DMS153 treated with DMSO at 0.1 percent for 48 hours (cell line): ENCODE measurements at regions not wholly inside any gene's neighbourhood (a gene's known extent, or its start where the extent isn't known, plus 50 kb on each side); places are given as distances from the start of the nearest gene placed in this dataset.

Source experiments
- DNase-seq: peaks from one replicate; lab custom pipeline; 2025; ENCODE audit not compliant: unreplicated experiment; lab: John Stamatoyannopoulos, UW

DNA sequence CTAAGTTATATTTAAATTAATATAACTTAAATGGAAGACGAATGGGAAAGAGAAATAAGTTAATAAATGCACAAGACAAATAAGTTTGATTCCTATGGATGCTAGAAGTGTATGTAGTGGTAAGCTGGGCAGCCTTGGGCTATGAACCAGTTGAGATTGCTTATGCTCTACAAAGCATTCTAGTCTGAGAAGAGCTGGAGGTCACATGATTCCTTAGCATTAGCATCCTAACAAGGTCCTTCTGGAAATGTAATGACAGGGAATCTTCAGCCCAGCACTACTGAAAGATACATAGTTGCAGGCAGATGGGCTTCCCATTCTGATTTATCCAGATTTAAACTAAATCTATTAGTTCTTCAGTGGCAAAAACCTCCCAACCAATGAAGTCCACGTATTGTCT is 102.3 kb upstream of the ESRRG start:
- DNase-seq, result no peak

DNA sequence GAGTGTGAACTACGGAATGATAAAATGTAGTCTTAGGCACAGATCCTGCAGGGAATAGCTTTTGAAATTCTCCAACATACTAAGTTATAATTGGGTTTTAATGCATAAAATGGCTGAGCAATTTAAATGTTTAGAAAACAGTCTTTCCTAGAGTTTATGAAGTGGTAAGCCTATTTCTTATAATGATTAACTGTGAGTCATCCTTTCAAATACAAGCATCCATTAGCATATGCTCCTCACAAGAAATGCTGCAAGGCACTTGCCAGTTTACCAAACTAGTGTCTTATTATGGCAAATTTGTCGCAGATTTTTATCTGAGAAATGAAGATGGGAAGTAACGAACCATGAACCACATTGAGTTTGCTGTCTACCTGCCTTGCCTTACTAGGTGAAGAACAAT is 101.3 kb upstream of the ESRRG start:
- DNase-seq, result no peak

DNA sequence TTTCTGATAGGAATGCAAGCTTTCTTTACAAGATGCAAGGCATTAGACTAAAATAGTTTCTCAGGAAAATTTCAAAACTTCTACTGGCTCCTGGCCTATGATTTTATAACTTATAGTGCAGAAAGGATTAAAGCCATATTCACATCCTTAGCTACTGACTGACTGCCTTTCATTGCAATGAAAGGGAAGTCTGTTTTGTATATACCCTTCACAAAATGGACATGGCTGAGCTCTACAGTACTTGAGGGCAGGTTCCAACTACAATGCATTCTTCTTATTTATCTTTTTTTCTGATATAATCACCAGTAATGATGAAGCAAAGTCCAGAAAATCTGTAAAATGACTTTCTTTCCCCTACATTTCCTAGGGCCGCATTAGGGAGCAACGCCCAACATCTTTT is 100.5 kb upstream of the ESRRG start:
- no peak for DNase-seq

DNA sequence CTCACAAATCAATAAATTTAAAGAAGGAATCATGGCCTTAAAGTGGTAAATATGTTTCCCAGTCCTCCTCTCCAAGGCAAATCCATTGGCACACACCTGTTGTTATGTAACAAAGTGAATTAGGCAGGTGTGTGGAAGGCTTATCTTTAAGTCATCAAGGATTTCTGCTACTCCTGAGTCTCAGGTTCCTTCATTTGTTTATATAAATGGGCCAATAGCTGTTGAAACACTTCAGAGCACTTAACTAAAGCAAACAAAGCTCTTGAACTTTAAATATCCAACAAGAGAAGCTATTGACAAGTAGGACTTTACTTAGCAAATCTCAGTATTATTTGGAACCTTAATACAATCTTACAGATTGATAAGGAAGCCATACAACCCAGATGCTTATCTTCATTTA is 99.3 kb upstream of the ESRRG start:
- peak; percentile 59 for DNase-seq

DNA sequence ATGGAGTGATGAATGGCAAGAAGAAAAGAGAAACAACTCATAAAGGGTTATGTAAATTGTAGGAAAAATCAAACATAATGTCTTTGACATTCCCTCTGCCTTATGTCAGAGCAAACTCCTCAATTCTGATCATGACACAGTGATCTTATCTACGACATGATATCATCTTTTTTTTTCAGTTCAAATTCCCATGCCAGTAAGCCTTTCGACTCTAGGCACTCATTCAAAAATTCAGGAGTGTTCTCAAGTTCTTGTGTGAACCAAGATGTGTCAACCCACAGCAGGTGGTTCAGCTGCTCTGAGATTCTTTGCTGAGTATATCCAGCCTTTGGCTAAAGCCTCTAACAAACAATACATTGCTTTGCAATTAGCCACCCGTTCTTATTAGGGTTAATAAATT is 97.1 kb upstream of the ESRRG start:
- DNase-seq, result no peak

DNA sequence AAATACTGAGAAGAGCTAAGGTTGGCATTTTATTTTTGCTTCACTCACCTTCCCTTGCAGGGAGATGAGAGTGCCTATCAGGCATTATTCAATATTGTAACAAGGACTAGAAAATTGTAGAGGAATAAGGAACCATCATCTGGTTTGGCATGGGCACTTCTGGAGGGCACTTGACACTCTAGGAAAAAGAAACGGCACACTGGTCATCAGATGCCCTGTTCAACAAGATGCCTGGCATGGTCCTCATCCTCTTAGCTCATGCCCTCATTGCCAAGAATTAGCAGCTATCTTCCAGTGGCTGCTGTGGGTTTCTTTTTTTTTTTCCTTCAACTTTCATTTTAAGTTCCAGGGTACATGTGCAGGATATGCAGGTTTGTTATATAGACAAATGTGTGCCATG is 95.1 kb upstream of the ESRRG start:
- DNase-seq, result no peak

DNA sequence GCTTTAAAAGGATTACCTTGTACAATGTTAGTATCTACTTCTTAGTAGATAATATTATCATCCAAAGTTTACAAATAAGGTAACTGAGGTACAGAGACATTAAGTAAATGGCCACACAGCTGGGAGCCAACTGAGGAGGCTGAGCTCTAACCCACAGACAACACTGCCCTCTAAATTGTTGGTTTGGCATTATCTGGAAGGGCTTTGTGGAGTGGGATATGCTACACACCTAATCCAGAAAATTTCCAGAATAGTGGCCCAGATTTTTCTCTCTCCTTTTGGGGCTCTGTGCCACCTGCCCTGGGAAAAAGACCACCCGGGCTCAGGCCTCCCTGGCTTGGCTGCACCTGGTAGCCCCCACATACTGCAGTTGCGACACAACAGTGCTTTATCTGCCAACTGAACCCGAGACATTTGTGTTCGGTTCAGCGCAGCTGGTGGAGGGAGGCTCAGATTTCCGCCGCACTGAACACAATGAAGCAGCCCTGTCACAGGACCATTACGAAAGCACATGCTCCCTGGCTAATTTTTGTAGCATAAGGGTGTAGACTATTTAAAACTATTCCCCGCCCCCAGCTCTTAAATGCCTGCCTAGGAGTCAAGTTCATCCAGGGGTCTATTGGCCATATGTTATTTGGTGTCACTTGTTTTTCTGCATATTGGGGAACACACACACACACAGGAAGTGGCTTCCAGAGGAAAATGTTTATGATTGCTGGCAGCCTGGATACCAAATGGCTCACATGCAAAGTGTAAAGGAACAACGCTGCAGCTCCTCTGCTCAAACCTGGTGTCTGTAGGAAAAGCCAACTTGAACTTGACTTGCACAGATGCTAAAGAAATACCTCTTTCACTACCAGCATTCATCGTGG is 92.3 kb upstream of the ESRRG start:
- DNase-seq, result peak; percentile 89

DNA sequence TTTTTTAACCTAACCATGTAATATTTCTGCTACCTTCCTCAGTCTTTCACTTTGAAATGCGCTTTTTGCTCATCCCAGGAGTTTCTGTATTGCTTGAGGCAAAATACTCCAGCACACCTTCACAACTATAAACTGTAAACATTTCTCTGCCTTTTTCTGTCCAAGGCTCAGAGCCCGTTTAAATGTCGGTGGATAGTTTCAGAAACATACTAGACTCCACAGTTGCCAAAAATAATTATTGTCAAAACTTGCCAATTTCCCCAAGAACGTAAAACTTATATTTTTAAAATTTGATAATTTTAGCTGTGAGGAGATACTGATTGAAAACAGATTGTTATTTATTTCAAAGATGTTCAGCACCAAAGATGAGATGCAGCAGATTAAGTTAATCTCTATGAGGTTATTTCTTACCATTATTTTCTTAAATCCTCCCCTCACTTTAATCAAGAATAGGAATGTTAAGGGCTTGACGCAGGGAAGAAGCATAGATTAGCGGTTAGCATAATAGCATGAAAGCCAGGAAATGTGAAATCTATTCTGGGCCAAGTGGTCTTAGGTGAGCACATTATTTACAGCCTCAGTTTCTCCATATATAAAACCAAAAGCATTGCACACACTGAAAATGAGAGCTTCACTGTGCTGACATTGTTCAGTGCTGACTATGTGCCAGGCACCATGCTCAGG is 91.5 kb upstream of the ESRRG start:
- DNase-seq, result no peak

DNA sequence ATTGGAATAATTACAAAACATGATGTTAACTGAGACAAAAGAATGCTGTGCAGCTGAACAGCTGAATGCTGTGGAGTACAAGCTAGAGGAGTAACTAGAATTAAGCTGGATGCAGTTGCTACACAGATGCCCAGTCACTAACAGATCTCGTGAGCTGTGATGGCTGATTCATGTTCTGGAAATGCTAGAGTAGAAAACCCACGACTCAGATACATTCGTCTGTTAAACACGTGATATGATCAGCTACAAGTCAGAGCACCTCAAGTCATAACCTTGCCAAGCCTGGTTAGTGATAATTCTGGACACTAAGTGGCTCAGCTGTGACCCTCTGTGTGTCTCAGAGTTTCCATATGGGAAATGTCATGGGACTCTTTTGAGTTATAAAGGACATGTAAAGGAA is 89.7 kb upstream of the ESRRG start:
- no peak for DNase-seq

DNA sequence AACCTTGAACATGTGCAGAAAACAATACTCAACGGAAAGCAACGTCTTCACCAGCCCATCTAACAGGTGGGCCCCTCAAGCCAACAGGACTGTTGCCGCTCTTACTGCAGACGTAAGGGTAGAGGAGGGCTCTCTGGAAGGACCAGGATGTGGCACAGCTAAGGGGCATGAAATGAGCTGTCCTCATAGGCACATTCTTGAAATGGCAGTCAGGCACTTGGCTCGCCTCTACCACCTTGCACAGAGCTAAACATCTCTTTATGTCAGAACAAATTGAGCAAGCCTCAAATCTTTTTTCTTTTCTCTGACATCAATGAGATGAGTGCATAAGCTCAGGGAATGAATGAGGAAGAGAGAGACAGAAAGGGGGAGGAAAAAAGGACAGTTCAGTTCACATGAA is 86.4 kb upstream of the ESRRG start:
- no peak for DNase-seq

DNA sequence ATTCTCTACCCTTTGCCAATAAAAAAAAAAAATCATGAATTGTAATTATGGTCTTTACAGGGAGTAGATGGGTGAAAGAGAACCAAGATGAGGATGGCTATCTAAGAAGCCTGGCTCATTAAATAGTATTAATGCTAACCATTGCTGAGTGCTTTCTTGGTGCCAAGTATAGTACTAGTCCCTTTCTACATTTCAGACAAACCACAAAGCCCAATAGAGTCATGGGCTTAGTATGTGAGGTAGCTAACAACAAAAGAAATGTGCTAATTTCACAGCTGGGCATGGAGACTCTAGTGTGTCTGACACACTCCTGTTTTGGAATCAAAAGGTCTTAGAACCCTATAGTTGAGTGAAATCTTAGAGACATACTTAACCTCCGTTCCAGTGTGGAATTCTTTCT is 84.5 kb upstream of the ESRRG start:
- DNase-seq, result no peak

DNA sequence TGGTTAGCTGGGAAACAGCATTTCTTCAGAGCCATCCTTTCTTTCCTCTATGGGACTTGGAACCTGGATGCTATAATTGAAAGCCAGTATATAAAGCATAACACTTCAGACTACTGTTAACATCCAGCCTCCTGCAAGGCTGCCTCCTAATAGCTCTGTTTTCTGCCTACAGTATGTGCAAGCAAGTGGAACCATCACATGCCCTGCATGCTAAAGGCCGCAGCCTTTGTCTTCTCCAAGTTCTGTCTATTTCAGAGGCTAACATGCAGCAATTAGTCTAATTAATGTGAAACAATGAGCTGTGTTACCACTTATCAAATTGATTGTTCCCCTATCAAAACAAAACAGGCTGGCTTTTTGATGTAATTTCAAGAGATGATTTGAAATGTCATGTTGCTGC is 82.7 kb upstream of the ESRRG start:
- DNase-seq, result no peak

DNA sequence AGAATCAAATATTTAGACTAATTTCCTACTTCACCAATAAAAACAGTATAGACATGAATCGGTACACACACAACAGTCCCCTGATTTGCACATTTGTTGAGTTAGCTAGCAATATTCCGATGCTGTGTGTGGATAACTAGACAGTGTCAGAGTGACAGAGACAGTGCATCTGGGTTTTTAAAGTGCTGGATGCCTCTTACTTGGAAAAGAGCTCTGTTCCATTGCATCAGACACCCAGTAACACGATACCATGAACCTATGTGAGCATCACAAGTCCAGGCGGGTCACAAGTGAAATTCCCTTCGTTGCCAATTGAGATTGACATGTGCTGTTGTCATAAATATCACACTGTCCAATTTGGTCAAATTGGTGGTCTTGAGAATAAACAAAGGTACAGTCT is 82.0 kb upstream of the ESRRG start:
- peak; percentile 38 for DNase-seq

DNA sequence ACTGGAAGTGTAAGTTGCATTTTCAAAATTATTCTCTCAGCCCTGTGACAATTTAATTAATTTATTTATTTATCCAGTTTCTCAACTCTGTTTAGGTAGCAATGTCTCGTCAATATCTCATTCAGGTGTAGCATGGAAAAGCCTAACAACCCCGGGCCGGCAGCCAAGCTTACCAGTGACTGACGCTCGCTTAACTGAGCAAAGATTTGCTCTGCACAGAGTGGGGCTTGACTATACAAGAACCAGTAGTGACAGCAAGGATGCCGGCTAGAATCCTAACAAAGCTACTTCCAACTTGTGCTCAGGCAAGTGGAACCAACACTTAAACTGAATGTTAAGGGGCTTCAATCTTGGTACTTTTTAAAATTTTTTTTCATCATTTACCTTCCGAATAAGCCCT is 80.9 kb upstream of the ESRRG start:
- DNase-seq, result peak; percentile 54

DNA sequence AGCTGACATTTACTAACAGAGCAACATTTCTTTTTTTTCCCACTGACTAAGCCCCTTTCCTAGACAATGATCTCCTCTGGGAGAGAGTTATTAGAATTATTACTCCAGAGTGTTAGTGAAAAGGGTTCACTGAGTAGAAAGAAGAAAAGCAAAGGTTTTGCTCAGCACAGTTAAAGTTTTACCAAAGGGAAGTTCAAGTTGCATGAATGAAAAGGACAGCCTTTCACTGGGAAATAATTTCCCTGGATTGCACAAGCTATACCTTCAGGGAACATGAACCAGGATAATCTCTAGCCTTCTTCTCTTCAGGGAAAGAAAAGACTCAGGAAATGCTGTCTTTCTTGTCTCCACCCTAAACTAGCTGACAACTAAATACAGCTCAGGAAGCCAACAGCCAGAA is 71.4 kb upstream of the ESRRG start:
- no peak for DNase-seq

DNA sequence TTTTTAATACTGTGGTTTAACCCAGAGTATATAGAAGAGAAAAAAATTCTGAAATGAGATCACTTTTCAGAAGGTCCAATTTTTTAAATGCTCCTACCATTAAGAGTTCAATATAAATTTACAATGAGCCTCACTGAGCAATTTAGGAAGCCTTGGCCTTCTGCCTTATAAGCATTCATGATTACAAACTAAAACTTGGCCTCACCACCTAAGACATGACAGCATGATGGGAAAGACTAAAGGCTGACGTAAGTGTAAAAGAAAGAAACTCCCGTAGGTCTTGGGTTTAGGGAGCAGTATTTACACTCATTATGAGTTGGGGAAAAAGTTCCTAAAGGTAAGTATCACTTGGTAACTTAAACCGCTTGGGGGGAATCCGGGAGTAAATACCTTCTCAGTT is 70.7 kb upstream of the ESRRG start:
- no peak for DNase-seq

DNA sequence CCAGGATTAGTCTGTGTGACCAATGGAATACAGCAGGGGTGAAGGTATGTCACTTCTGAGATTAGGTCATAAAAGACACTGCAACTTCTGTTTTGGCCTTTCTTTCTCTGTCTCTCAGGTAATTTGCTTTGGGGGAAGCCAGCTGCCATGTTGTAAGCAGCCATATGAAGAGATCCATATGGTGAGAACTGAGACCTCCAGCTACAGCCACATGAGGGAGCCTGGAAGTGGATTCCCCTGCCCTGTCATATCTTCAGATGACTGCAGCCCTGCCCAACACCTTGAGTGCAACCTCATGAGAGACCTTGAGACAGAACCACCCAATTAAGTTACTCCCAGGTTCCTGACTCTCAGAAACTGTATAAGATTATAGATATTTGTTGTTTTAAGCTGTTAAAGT is 70.1 kb upstream of the ESRRG start:
- no peak for DNase-seq

DNA sequence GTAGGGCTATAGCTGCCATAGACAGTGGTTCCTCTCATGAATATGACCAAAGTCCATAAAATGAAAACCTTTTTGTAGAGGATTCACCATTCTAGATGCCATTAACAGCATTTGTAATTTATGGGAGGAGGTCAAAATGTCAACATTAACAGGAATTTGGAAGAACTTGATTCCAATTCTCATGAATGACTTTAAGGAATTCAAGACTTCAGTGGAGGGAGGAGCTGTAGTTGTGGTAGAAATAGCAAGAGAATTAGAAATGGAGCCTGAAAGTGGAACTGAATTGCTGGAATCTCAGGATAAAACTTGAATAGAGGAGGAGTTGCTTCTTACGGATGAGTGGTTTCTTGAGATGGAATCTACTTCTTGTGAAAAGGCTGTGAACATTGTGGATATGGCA is 65.4 kb upstream of the ESRRG start:
- no peak for DNase-seq

DNA sequence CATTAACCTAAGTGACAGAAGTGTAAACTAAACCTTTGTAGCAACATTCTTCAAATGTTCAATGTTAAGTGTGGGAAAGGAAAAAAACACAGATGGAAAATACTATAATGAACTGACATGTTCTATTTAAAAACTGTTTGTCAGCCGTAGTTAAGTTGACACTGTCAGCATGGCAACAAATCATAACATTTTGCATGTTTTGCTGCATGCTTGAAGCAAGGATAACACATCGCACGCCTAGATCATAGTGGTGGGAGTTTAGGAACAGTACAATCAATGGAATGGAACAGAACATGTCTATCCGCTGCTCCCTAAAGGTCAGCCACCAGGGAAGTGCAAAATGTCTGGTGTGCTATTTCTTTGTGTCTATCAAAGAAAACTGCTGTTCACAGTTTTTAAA is 62.5 kb upstream of the ESRRG start:
- no peak for DNase-seq

DNA sequence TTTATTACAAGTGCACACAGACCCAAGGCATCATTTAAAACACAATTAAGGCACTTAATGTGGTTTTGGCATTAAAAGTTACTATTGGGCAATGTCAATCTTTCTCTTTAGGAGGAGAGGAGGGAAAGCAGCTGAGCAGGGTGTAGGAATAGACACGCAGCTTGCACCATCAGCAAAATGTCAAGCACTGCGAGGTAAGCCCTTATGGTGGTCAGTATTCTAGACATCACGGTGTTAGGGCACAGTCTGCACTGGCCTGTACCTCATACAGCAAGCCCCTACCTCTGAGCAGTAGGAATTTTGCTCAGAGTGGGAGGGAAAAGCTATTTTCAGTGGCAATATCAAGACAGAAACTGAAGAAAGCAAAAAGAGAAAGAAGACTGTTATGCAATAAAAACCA is 62.0 kb upstream of the ESRRG start:
- no peak for DNase-seq

DNA sequence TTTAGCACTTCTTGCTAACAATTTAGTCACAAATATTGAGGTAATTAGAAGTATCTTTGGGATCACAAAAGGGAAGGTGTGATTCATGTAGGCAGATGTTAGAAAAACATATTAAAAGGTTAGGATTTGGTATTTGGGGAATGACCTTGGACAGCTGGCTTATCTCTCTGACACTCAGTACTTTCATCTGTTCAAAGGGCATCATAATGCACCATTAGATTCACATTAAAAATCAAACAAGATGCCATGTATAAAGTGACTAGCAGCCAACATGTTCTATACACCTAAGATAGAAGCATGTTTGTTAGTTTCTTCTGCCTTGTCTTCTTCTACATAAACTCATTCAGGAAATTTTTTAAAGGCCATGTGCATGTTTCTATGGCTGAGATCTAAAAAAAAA is 56.5 kb upstream of the ESRRG start:
- no peak for DNase-seq

DNA sequence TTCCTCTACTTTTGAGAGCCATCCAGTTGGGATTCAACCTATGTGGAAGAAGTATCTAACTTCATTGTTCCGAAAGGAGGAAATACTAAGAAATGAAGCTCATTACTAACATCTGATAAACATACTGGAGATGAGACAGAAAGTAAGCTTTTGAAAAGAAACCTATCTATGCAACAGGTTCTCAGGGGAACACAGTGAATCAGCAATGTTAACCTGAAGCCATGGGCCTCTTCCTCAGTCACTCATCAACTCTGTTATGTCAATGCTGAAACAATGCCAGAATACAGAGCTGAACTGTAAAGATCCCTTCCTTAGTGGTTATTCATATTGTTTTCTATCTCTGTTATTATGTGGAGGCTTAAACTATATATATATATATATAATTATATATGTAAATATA is 55.5 kb upstream of the ESRRG start:
- no peak for DNase-seq

DNA sequence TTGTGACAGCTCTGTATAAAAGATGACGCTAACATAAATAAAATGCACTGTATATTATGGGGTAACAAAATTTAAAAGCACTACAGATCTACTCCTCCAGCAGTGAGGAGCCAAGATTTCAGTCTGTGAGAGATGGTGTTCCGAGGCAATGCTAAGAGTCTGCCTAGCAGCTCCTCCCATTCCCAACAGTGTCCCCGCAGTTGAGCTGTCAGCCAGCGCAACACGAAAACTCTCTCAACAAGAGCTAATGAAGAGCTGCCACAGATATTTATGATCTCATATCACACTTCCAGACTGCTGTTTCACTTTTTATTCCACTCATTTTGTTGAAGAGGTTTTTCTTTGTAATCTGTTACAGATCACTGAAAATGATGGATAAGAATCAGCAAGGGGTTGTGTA is 53.9 kb upstream of the ESRRG start:
- DNase-seq, result no peak
